ENCODE measurements at regions not wholly inside any gene's neighbourhood (a gene's known extent, or its start where the extent isn't known, plus 50 kb on each side); places are given as distances from the start of the nearest gene placed in this dataset.

DNA sequence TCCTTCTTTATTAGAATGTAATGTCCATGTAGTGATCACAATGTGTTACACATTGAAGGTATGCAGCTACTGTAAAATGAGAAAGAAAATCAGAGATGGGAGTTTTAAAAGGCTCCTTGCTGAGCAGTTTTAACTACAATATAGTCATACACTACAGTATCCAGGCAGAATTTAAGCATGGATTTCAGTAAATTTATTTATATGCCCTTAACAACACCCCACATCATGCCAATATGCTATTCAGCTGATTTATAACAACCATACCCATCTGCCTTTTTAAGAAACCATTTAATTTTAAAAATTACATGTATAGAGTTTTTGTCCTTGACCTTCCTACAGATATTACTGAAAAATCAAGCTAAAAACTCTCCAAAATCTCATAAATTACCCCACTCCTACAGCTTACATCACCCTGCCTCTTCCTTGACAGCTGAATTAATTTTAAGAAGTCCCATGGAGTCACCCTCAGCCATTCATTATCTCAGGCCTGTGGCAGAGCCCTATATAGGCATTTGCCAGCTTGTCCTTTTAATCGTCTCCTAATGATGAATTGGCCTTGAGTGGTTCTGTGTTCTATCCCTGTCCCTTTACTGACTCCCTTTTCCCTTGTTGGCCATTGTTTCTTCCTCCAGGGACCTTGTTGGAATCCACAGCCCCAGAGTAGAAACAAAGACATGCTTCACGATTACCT is 797.6 kb upstream of the ARRDC4 start:
- DNase-seq = no peak

DNA sequence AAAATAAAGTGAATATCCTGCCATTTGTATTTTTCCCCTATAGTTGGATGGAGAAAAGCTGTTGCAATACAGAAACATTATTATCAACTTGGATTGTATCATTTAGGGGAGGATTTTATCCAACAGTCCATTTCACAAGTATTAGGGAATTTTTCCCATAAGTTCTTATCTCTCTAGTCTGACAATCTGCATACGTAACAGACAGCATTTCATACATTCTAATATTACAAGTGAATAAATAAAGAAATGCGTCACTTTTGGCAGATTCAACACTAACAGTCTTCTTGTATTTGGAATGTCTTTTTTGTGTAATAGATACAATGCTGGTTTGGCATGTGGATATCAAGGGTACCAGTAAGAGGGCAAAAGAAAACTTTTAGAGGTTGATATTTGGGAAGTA is 795.3 kb upstream of the ARRDC4 start:
- DNase-seq = no peak

DNA sequence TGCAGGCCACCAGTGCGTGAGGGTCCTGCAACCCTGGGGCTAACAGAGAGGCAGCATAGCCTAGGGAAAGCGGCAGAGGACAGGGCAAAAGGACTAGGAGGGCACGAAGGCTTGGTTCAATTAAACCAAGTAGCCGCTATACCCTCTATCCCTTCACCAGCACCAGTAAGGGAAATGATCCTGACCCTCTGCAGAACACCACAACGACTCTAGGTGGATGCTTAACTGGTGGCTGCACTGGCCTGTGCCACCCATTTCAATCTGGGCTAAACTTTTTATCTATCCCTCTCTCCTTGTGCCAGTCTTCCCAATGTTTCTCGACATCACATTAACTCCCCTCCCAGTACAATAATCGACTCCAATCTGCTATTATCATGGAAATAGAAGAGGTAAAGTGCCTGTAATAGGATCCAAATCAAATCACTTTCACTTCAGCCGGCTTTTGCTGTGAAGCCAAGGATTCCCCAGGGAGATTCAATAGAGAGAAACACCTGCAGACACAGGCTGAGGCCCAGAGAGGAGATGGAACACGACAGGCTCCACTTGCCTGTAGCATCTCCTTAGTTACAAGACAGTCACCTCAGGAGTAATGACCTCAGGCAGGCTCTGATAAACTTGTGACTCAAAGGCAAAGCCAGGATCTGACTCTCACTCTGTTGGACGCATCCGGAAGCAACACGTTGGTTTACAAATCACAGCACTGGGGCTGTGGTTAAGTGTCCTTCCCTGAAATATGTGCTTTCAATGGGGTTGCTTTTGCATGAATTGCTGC is 791.6 kb upstream of the ARRDC4 start:
- no peak for DNase-seq

DNA sequence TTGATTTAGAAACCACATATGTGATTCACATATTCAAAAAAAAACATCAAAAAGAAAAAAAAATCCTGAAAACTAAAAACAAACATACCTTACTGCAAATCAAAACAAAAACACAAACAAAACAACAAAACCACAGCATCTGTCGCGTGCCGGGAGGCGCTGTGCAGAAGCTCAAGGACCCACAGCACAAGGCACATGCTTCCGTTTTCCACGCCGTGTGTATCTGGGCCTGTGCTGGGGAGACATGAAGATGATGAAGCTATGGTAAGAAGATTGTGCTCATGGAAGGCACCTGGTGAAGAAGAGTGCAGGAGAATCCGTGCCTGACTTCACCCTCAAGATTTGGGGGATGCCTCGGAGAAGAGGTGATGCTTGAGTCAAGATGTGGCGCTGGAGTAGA is 788.9 kb upstream of the ARRDC4 start:
- no peak for DNase-seq

DNA sequence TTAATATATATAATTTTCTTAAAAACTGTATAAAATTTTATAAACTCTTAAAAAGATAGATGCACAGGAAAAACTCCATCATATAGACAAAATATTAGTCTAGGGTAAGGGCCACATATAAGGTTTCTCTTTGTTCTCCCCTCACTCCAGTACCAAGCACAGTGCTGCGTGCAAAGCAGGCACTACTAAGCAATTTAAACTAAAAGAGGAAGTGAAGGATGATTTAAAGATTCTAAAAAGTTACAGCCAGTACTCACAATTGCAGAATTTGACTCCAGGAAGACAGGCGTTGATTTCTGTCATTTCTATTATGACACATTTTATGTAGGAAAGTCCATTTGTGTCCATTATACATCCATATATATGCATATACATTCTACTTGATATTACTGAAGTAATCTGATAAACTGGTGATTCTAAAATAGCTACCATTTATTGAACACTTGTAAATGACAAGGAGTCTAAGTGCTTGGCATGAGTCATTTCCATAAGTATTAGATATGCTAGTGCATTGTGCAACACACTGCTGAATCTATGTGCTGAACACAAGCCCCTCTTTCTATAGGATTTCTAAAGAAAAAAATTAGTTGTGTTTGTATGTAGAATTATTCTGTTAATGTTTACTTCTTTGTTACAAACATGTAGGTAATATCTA is 785.5 kb upstream of the ARRDC4 start:
- DNase-seq = no peak

DNA sequence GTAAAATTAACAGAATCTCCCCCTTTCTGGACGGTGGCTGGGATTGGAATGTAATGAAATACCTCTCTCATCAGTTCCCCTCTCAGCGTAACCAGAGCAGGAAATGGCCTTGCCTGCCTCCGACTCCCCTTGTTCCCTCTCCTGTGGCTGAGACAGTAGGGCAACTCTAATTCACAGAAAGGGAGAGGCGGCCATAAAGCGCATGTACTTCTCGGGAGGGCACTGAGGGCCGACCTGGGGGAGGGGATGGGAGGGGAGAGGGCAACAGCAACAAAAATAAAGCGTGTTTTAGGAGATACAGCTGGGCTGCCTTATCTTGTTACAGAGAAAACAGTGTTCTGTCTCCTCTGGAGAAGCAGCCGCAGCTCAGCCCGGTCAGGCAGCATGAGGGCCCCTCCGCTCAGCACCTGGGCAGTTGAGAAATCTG is 783.3 kb upstream of the ARRDC4 start:
- DNase-seq = no peak

DNA sequence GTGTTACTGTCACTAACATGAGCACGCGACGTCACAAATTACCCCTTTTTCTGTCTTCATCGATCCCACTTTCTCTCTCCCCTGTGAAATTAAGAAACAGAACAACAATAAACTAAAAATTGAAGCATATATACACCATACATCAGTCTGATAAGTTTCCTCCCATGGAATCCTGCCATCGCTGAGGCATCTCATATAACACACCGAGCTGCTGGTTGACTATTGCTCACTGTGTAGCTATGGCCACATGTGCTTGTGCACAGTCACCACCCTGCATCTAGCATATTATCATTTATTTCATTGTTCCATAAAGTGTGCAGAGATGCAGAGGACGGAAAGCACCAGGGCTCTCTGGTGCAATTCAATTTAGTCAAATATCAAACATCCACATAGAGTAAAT is 777.9 kb upstream of the ARRDC4 start:
- DNase-seq = no peak

DNA sequence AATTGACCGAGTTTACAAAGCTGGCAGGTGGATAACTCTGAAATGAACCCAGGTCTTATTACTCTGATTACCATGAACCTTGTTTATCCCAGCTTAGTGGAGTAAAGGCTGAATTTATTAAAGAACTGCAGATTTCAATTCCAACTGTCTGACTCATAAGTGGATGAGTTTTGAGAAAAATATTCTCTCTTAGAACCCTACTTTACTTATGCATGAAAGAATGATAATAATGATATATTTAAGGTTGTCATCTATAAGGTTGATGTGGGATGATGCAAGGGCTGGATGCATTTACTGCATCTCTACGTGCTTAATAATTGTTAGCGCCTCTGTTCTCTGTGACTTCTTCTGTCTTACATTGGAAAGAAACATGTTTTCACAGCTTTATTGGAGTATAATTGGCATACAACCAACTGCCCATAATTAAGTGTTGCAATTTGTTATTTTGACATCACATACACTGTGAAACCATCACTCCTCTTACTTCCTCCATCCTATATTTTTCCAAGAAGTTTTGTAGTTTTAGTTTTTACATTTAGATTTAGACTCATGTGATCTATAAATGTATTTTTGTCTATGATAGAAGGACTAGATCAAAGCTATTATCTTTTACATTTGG is 771.2 kb upstream of the ARRDC4 start:
- no peak for DNase-seq

DNA sequence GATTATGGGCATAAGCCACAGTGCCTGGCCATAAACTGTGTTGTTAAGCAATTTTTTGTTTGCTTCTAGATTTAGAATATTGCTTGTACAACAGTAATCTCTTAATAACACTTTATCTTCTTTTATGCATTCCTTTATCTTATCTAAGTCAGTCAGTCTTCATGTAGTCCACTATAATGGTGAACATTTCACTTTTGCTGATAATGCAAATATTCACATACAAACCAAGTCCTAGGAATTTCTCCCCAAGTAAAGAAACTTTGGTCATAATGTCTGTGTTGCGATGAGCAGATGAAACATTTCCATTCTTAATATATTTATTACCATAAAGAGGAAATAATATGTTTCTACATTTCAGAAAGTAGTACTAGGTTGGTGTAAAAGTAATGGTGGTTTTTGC is 765.8 kb upstream of the ARRDC4 start:
- no peak for DNase-seq

DNA sequence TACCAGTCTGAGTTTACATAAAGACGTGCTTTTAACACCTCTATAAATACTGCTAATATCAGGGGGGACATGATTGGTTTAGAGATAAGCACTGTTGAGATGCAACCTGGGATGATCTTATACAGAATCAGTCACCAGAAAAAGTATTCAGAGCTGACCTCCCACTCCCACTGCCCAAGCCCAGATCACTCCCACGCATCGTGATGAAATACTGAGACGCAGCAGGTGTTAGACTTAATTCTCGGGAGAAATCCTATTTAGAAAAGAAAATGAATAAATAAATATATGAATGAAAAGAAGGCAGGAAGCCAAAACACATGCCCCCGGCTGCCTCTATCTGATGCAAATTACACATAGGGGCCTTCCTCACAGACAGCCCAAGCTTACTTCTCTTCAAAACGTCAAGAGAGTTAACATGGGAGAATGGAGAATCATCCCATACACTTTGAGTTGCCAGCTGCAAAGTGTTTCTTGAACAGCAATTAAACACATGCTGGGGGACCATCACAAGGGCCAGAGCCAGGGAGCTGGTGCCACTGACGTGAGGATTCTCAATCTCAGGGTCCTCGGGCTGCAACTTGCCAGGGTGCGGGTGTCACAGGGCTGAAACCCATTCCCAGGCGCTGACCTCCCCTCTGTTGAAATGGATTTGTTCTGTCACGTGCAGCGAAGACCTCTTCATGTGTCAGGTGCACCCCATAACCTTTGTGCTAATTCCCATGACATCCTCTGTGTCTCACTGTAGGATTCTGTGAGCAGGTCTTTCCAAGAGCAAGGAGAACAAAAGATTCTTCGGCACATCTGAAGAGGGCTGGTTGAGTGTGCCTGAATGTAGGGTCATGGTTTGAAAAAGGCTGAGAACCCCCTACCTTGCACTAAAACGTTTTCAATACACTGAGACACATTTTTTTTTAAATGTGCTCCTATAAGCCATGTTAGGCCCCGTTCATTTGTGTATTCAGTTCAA is 764.2 kb upstream of the ARRDC4 start:
- no peak for DNase-seq

DNA sequence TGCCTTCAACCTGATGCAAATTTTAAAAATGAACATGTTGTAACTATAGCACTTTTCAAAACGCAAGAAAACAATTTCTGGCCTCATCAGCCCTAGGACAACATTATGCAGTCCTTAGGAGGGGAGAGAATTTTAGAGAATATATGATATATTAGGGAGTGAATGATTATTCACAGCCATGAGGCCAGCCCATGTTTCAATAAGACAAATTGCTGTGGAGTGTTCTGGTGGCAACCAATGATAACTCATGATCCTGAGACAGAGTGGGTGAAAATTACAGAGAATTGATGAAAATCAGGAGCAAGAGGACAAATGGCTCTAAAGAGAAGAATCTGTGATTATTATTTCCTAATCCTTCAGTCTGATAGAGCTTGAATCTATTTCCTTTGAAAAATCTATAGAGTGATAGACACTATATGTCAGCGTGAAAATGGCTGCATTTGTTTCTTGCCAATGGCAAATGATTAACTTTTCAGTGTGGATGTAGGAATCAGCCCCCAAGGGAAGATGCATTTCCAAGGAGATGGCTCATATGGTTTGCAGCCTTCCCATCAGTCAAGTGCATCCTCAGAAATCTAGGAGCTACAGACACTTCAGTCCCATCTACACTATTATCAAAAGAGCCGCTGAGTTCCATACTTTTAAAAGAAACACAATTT is 761.0 kb upstream of the ARRDC4 start:
- no peak for DNase-seq

DNA sequence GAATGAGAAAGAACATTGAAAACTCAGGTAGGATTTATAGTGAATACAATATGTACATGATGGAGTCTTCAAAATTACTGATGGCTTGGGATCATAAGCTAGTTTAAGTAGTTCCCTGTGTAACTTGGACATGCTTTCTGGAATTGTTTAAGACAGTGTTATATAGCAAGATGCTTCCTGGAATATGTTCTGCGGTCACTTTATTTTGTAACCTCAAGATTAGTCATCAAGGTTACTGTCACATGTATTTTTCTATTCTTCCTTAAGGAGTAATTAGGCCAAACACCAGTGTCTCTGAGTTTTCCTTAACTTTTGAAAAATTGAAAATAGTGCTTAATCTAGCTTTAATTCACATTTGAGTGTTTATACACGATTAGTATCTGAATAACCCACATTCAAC is 760.3 kb upstream of the ARRDC4 start:
- no peak for DNase-seq

DNA sequence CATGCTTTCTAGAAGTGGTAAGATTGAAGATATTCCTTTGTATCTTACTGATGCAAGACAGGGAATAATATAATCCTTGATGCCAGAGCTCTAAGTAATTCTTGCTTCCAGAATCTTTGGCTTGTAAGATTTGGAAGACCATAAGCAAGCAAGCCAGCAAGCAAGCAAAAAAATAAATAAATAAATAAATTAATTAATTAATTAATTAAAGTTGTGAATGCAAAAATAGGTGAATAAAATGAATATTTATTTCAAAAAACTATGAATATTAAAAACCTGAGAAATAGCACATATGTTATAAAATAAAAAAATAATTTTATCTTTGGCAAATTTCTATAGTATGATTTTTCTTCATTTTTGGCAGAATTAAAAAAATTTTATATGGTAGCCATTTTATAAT is 750.2 kb upstream of the ARRDC4 start:
- DNase-seq = no peak

DNA sequence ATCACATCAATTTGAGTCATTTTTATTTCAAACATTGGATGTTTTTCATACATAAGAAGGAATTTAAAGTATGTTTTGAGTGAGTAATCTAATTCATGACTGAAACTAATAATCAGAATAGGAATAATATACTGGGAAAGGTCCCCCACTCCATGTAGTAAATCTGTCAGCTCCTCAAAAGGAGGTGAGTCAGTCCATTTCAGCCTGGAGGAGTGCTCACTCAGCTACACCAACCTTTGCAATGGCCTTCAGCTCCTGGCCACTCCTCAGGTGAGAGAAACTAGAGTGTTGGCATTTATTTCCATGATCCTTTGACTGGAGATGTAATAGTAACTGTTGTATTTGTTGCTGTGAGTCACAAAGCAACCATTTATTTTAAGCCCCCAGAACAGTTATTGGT is 744.9 kb upstream of the ARRDC4 start:
- no peak for DNase-seq

DNA sequence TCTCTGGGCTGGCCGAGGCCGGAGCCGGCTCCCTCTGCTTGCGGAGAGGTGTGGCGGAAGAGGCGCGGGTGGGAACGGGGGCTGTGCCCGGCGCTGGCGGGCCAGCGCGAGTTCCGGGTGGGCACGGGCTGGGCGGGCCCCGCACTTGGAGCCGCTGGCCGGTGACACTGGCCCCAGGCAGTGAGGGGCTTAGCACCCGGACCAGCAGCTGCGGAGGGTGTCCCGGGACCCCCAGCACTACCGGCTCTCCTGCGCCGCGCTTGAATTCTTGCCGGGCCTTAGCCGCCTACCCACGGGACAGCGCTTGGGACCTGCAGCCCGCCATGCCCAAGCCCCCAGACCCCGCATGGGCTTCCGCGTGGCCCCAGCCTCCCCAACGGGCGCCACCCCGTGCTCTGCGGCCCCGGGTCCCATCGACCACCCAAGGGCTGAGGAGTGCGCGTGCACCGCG is 736.3 kb upstream of the ARRDC4 start:
- DNase-seq = no peak

DNA sequence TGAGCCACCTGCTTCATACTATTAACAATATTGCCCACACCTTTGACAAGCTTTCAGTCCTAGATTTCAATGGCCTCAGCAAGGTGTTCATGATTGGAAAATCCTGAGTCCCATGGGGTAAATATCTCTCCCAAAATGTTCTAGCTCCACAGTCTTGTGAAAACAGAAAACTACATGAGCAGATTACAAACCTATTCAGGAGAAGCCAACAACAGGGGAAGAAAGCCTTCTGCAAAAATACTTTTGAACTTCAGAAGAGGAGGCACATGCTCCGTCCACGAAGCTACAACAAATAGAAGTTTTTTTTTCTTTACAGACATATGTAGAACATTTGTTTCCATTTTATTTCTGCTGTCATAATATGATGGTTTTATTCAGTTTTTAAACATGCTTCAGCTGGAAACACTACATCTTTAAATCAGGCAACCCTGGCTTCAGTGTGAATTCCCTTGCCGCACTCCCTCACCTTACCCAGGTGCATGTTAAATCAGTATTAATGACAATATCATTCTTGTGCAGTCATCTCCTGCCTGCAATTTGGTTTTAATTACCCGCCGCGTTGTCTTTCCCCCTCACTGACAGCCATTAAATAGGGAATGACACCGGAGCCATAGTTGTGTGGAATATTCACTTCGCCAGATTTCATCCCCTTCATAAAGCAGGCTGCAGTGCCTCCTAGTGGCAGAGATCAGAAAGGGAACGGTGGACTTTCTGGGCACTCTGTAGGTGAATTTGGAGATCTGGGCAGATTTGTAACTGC is 725.5 kb upstream of the ARRDC4 start:
- peak in 23 of 56 donors; percentile 1 to 45 (median 8) for DNase-seq

DNA sequence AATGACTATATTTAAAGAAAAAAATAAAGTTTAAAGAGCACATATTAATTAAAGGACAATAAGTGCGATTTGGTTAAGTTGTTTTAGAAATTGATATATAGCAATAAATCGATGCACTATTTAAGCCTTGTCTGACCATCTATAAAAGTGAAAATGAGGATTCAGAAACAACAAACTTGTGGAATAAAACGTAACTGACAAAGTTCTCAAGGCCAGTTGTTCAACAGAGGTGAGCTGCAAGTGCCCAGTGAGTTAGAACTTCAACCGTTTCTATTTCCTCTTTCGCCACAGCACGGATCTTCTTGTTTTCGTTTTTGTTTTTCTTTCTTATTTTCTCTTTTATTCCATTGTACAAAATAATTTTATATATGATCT is 724.9 kb upstream of the ARRDC4 start:
- no peak for DNase-seq

DNA sequence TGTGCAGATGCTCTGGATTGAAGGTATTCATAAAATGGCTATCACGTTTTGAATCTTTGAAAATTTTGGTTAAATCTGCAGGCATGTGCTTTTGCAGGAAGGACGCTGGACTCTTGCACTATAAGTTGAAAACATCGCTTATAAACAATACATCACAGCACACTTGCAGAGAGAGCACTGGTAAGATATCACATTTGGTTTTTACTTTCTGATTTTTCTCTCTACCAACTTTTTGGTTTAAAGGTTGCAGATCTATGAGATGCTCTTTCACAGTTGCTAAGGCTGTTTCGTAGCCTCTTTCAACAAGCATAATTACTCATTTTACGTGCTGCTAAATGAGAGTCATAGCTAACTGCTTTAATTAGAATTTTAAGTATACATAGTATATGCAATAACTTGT is 724.4 kb upstream of the ARRDC4 start:
- no peak for DNase-seq

DNA sequence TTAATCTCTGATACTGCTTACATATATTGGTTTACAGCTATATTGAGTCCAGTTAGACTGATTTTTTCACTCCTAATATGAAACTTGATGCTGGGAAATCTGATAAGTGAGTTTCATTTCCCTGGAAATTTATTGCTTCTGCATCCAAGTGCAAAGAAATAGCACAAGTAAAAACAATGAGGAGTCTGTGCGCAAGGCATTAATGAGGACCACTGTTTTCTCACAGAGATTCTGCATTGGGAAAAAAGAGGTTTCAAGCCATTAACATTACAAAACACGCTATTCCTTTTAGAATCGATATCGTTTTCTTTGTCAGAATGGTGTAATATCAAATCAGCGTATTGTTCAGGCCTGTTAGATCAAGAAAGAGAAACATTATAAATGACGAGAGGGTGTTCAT is 723.3 kb upstream of the ARRDC4 start:
- DNase-seq = no peak

DNA sequence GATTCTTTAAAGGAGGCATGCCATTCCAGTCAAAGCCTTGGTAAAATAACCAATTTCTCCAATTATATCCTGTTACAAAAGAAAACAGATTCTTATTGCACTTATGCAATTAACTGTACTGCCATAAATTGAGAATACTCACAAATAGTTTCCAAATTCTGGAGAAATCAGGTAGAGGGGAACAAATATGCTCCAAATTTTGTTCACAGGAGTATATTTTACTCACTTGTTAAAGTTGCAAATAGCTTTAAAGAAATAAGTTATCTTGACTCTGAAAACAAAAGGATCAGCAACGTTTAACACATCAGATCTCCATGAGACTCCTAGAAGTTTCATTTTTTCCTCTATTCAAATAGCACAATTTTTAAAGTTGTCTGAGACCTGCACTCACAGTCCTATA is 712.1 kb upstream of the ARRDC4 start:
- DNase-seq = no peak

All from nucleus accumbens (tissue), 56 donors.